Neuronal stem cell (in vitro differentiated cells): ENCODE measurements at regions not wholly inside any gene's neighbourhood (a gene's known extent, or its start where the extent isn't known, plus 50 kb on each side); places are given as distances from the start of the nearest gene placed in this dataset.

ENCODE experiments used
- DNase-seq: peaks from one replicate; pipeline ENCODE4 v3.0.0-alpha.2; 2013; ENCODE audit warnings: low spot score
- H2AFZ ChIP-seq: one replicate; pipeline ENCODE4 v1.6.1; 2013; ENCODE audit warnings: mild to moderate bottlenecking, low read length, inconsistent platforms
- H2AK5ac ChIP-seq: 2 replicates; pipeline ENCODE4 v1.6.1; 2013; ENCODE audit warnings: low read depth, mild to moderate bottlenecking, inconsistent platforms, low read length, moderate library complexity, mixed read lengths
- H2BK120ac ChIP-seq: 2 replicates; pipeline ENCODE4 v1.6.1; 2013; ENCODE audit warnings: low read depth, mild to moderate bottlenecking, inconsistent platforms, low read length, moderate library complexity, mixed read lengths
- H2BK12ac ChIP-seq: one replicate; pipeline ENCODE4 v1.6.1; 2013; ENCODE audit warnings: low read length, inconsistent platforms
- H2BK15ac ChIP-seq: 2 replicates; pipeline ENCODE4 v1.6.1; 2013; ENCODE audit warnings: mild to moderate bottlenecking, low read length, inconsistent platforms, mixed read lengths
- H2BK5ac ChIP-seq: one replicate; pipeline ENCODE4 v1.6.1; 2013; ENCODE audit warnings: inconsistent platforms, mild to moderate bottlenecking, low read length, moderate library complexity
- H3K14ac ChIP-seq: one replicate; pipeline ENCODE4 v1.6.1; 2013; ENCODE audit warnings: low read length, inconsistent platforms
- H3K18ac ChIP-seq: 2 replicates; pipeline ENCODE4 v1.6.1; 2013; ENCODE audit warnings: low read length, inconsistent platforms
- H3K23ac ChIP-seq: 2 replicates; pipeline ENCODE4 v1.6.1; 2013; ENCODE audit warnings: low read depth, mild to moderate bottlenecking, mixed read lengths, low read length, inconsistent platforms; ENCODE audit not compliant: poor library complexity
- H3K27ac ChIP-seq: replicated peaks from 3 replicates; pipeline ENCODE4 v1.5.1; 2013; ENCODE audit warnings: low read length, inconsistent platforms
- H3K27me3 ChIP-seq, 3 experiments: 2 replicates each; pipeline ENCODE4 v1.6.1; 2013; ENCODE audit warnings: low read length in 3 of 3, mild to moderate bottlenecking in 2 of 3, inconsistent platforms in 1 of 3, low read depth in 1 of 3, mixed read lengths in 1 of 3, moderate library complexity in 1 of 3; ENCODE audit not compliant: control insufficient read depth in 3 of 3, insufficient read depth in 3 of 3
- H3K36me3 ChIP-seq, 2 donors: replicated peaks in 1 of 2; 2 replicates each; pipeline ENCODE4 v1.6.1; 2013; ENCODE audit warnings: low read length in 2 of 2; ENCODE audit not compliant: control insufficient read depth in 2 of 2, insufficient read depth in 2 of 2
- H3K4ac ChIP-seq: 2 replicates; pipeline ENCODE4 v1.6.1; 2013; ENCODE audit warnings: inconsistent platforms, mild to moderate bottlenecking, low read length, moderate library complexity
- H3K4me1 ChIP-seq, 2 donors: 1 replicate in 1 of 2; 2 replicates in 1 of 2; pipeline ENCODE4 v1.6.1; 2013; ENCODE audit warnings: low read length in 2 of 2, low read depth in 1 of 2; ENCODE audit not compliant: control insufficient read depth in 2 of 2, insufficient read depth in 1 of 2
- H3K4me2 ChIP-seq: one replicate; pipeline ENCODE4 v1.6.1; 2013; ENCODE audit warnings: mild to moderate bottlenecking, low read length, inconsistent platforms; ENCODE audit not compliant: insufficient read depth, poor library complexity, severe bottlenecking
- H3K4me3 ChIP-seq, 2 donors: 2 replicates each; pipeline ENCODE4 v1.5.1; 2013; ENCODE audit warnings: low read length in 2 of 2, mild to moderate bottlenecking in 2 of 2, inconsistent platforms in 1 of 2, moderate library complexity in 1 of 2
- H3K79me1 ChIP-seq: one replicate; pipeline ENCODE4 v1.6.1; 2013; ENCODE audit warnings: low read depth, mild to moderate bottlenecking, inconsistent platforms, low read length, moderate library complexity
- H3K9ac ChIP-seq: one replicate; pipeline ENCODE4 v1.6.1; 2013; ENCODE audit warnings: mild to moderate bottlenecking, low read depth, low read length, inconsistent platforms; ENCODE audit not compliant: poor library complexity
- H3K9me3 ChIP-seq, 2 donors: replicated peaks in 1 of 2; 2 replicates each; pipeline versions ENCODE3 to v1.6.1; 2013; ENCODE audit warnings: low read length in 2 of 2, mild to moderate bottlenecking in 2 of 2, inconsistent platforms in 1 of 2, low read depth in 1 of 2, mixed read lengths in 1 of 2, moderate library complexity in 1 of 2; ENCODE audit not compliant: control insufficient read depth in 2 of 2, insufficient read depth in 1 of 2
- H4K8ac ChIP-seq: one replicate; pipeline ENCODE4 v1.6.1; 2013; ENCODE audit warnings: low read depth, mild to moderate bottlenecking, inconsistent platforms, low read length, moderate library complexity
- H4K91ac ChIP-seq: one replicate; pipeline ENCODE4 v1.6.1; 2013; ENCODE audit warnings: low read length, low read depth, mild to moderate bottlenecking, inconsistent platforms; ENCODE audit not compliant: poor library complexity
- WGBS, 2 donors: extraction: QIAGEN DNeasy Blood & Tissue Kit; methylation state at CpG; one replicate each; pipeline ENCODE4 v1.1.7; 2013; ENCODE audit warnings: missing lambda C conversion rate in 2 of 2, mixed read lengths in 1 of 2; ENCODE audit not compliant: insufficient read length in 2 of 2, insufficient replicate concordance in 1 of 2; ENCODE audit errors: extremely low coverage in 2 of 2; 5-methylcytosine and 5-hydroxymethylcytosine counted together

- Histone ChIP-seq H3K23ac (no peak overlapping the region), H2BK12ac (no peak overlapping the region), H3K9ac (no peak overlapping the region), H4K91ac (no peak overlapping the region), H3K27ac (no peak overlapping the region), H2AFZ (no peak overlapping the region), H3K4ac (no peak overlapping the region), H3K4me1 (peaks cover 0 to 14% of the 10 kb centered on the region in 2 donors), H4K8ac (no peak overlapping the region), H3K79me1 (no peaks in the 10 kb centered on the region), H3K4me3 (no peak overlapping the region), H3K9me3 (peaks cover 0 to 2% of the 10 kb centered on the region in 2 donors), H2AK5ac (no peak overlapping the region), H3K14ac (no peak overlapping the region), H3K27me3 (no peaks in the 10 kb centered on the region), H2BK120ac (no peak overlapping the region), H3K18ac (no peak overlapping the region), H3K36me3 (no peaks in the 10 kb centered on the region), H3K4me2 (no peak overlapping the region), H2BK5ac (no peak overlapping the region), H2BK15ac (no peak overlapping the region)
- no CpG with 5 or more reads among the region's 5 CpGs for WGBS, 2 donors
- no peak for DNase-seq
Measured at GRCh38 chr6:163776196-163776905, 361.8 kb downstream of the QKI start.

- no peak overlapping the region for H2BK12ac ChIP-seq
- H3K79me1 ChIP-seq, result no peaks in the 10 kb centered on the region
- no peak overlapping the region for H3K14ac ChIP-seq
- no peak overlapping the region for H2AFZ ChIP-seq
- H3K18ac ChIP-seq, result no peak overlapping the region
- H3K4me3 ChIP-seq, result no peak overlapping the region
- no peak overlapping the region for H3K4ac ChIP-seq
- H2BK5ac ChIP-seq, result no peak overlapping the region
- no peak for DNase-seq
- H2AK5ac ChIP-seq, result no peak overlapping the region
- H3K27ac ChIP-seq, result no peak overlapping the region
- H3K27me3 ChIP-seq, result no peaks in the 10 kb centered on the region
- H2BK120ac ChIP-seq, result no peak overlapping the region
- no peaks in the 10 kb centered on the region for H3K36me3 ChIP-seq
- H4K91ac ChIP-seq, result no peak overlapping the region
- H3K4me2 ChIP-seq, result no peak overlapping the region
- no peak overlapping the region for H3K23ac ChIP-seq
- no peak overlapping the region for H2BK15ac ChIP-seq
- WGBS, 2 donors, result no CpG with 5 or more reads among the region's 3 CpGs
- H4K8ac ChIP-seq, result no peak overlapping the region
- peaks cover 0 to 9% of the 10 kb centered on the region in 2 donors for H3K4me1 ChIP-seq
- H3K9me3 ChIP-seq, result peaks cover 0 to 2% of the 10 kb centered on the region in 2 donors
- H3K9ac ChIP-seq, result no peak overlapping the region
Measured at GRCh38 chr6:163775313-163775712, 360.8 kb downstream of the QKI start.

- Histone ChIP-seq H3K4ac (no peak overlapping the region), H2AFZ (no peak overlapping the region), H2BK5ac (no peak overlapping the region), H2AK5ac (no peak overlapping the region), H3K4me3 (no peak overlapping the region), H3K23ac (no peak overlapping the region), H3K9me3 (peaks cover 0 to 2% of the 10 kb centered on the region in 2 donors), H3K27me3 (no peaks in the 10 kb centered on the region), H4K91ac (no peak overlapping the region), H3K79me1 (no peaks in the 10 kb centered on the region), H2BK120ac (no peak overlapping the region), H2BK12ac (no peak overlapping the region), H3K36me3 (no peaks in the 10 kb centered on the region), H2BK15ac (no peak overlapping the region), H4K8ac (no peak overlapping the region), H3K27ac (no peak overlapping the region), H3K14ac (no peak overlapping the region), H3K9ac (no peak overlapping the region), H3K18ac (no peak overlapping the region), H3K4me1 (peaks cover 0 to 9% of the 10 kb centered on the region in 2 donors), H3K4me2 (no peak overlapping the region)
- DNase-seq, result no peak
- no CpG with 5 or more reads among the region's 8 CpGs for WGBS, 2 donors
Measured at GRCh38 chr6:163774485-163774884, 360.0 kb downstream of the QKI start.

- no peak overlapping the region for H2BK15ac ChIP-seq
- no peak overlapping the region for H2BK12ac ChIP-seq
- no peak overlapping the region for H3K4ac ChIP-seq
- H3K9me3 ChIP-seq, result peaks cover 0 to 2% of the 10 kb centered on the region in 2 donors
- no peak overlapping the region for H3K23ac ChIP-seq
- peaks cover 0 to 9% of the 10 kb centered on the region in 2 donors for H3K4me1 ChIP-seq
- no peak overlapping the region for H2BK5ac ChIP-seq
- no peak overlapping the region for H3K18ac ChIP-seq
- no peak overlapping the region for H3K9ac ChIP-seq
- H4K91ac ChIP-seq, result no peak overlapping the region
- no CpG with 5 or more reads among the region's 4 CpGs for WGBS, 2 donors
- no peak overlapping the region for H3K4me2 ChIP-seq
- H3K79me1 ChIP-seq, result no peaks in the 10 kb centered on the region
- no peak overlapping the region for H2AK5ac ChIP-seq
- no peak overlapping the region for H3K14ac ChIP-seq
- no peak overlapping the region for H2AFZ ChIP-seq
- DNase-seq, result no peak
- H3K4me3 ChIP-seq, result no peak overlapping the region
- H4K8ac ChIP-seq, result no peak overlapping the region
- no peaks in the 10 kb centered on the region for H3K36me3 ChIP-seq
- no peak overlapping the region for H2BK120ac ChIP-seq
- no peaks in the 10 kb centered on the region for H3K27me3 ChIP-seq
- no peak overlapping the region for H3K27ac ChIP-seq
Measured at GRCh38 chr6:163773646-163774045, 359.1 kb downstream of the QKI start.
